Transverse colon (tissue), 4 donors: ENCODE measurements at regions not wholly inside any gene's neighbourhood (a gene's known extent, or its start where the extent isn't known, plus 50 kb on each side); places are given as distances from the start of the nearest gene placed in this dataset.

Experiments used
- DNase-seq: peaks from one replicate; pipeline ENCODE4 v3.0.0-alpha.2; 2019
- H3K27ac ChIP-seq, 4 donors: fragments of 200-600 bp; sonication (generic); 2 replicates each; pipeline ENCODE4 v1.5.1; 2016 to 2018; ENCODE audit warnings: inconsistent platforms in 4 of 4
- H3K27me3 ChIP-seq: fragments of 200-600 bp; sonication (generic); 2 replicates; pipeline ENCODE4 v1.5.1; 2017; ENCODE audit warnings: inconsistent platforms
- H3K36me3 ChIP-seq, 4 donors: fragments of 200-600 bp; sonication (generic); 2 replicates each; pipeline ENCODE4 v1.5.1; 2017 to 2019; ENCODE audit warnings: inconsistent platforms in 4 of 4
- H3K4me1 ChIP-seq, 4 donors: fragments of 200-600 bp; sonication (generic); 2 replicates each; pipeline ENCODE4 v1.5.1; 2017 to 2020; ENCODE audit warnings: inconsistent platforms in 4 of 4
- H3K4me3 ChIP-seq, 4 donors: fragments of 200-600 bp; sonication (generic); 1 replicate in 1 of 4; 2 replicates in 3 of 4; pipeline versions ENCODE4 v1.5.1 to v1.6.1; 2017 to 2019; ENCODE audit warnings: inconsistent platforms in 4 of 4
- H3K9me3 ChIP-seq, 2 donors: fragments of 200-600 bp; sonication (generic); 2 replicates each; pipeline ENCODE4 v1.5.1; 2017 to 2019; ENCODE audit warnings: inconsistent platforms in 2 of 2
- EP300 ChIP-seq: sonication (generic); formaldehyde crosslinking; IDR thresholded peaks from one replicate; pipeline ENCODE4 v1.6.1; 2017; ENCODE audit warnings: antibody characterized with exemption, low read depth
- POLR2A ChIP-seq: fragments of 450-650 bp; IDR thresholded peaks from one replicate; pipeline ENCODE4 v1.6.1; 2016; ENCODE audit warnings: antibody characterized with exemption, mild to moderate bottlenecking, moderate library complexity
- POLR2AphosphoS5 ChIP-seq, 3 donors: sonication (generic); formaldehyde crosslinking; IDR thresholded peaks; one replicate each; pipeline ENCODE4 v1.6.1; 2016; ENCODE audit warnings: antibody characterized with exemption in 3 of 3
- WGBS, 2 donors: methylation state at CpG; one replicate each; pipeline ENCODE4 v1.1.5; 2018; ENCODE audit warnings: low coverage in 1 of 2; 5-methylcytosine and 5-hydroxymethylcytosine counted together
- in situ Hi-C, 4 donors: fragments of 200-750 bp; cut with MboI; loops; one replicate each; pipeline versions ENCODE4 v1.15.0 to v1.15.1; 2017; ENCODE audit warnings: low sequenced_read_pairs in 3 of 4, low pct_ligation_motif_present in 1 of 4, low pct_unique_long_range_greater_than_20kb in 1 of 4
- intact Hi-C: fragments of 100-400 bp; cut with DNase I; formaldehyde crosslinking; loops from one replicate; pipeline ENCODE4 v1.15.1; 2023; ENCODE audit warnings: low total_unique reads
- TF ChIP-seq, protein P1 (sequence below), 5 experiments: fragments of 200-600 bp in 3 of 5; fragments of 450-650 bp in 2 of 5; sonication (generic) in 3 of 5; IDR thresholded peaks; 1 replicate in 2 of 5; 2 replicates in 3 of 5; pipeline ENCODE4 v1.5.1; 2016 to 2017; ENCODE audit warnings: antibody characterized with exemption in 5 of 5, inconsistent platforms in 3 of 5, mild to moderate bottlenecking in 2 of 5, moderate library complexity in 1 of 5

DNA sequence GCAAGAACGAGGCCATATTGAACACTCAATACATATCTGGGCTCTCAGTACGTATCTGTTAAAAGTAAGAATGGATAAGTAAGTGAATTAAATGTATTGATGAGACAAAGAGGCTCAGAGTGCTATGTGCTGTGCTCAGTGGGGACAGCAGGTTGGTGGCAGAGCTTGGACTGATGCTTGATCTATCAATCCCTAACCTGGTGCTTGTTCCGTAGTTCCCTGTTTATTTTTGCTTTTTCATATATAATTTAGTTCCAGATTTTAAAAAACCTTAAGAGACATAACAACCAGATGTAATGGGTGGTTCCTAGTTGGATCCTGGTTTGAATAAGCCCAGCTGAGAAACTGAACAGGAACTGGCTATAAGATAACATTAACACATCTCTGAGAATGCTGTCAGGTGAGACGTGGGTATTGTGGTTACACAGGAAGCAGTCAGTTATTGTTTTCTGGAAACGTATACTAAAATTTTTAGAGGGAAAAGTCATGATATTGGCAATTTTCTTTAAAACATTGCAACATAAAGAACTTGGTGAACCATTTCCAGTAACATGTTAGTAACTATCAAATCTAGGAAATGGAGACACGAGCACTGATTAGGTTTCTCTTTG lies 120.5 kb downstream of the FOXB1 start:
- Histone ChIP-seq H3K4me1 (peaks cover 0 to 12% (median 2%) of the 10 kb centered on the region in 4 donors), H3K36me3 (no peaks in the 10 kb centered on the region), H3K9me3 (no peaks in the 10 kb centered on the region), H3K4me3 (no peak overlapping the region), H3K27me3 (peaks cover 6% of the 10 kb centered on the region), H3K27ac (no peak overlapping the region)
- DNase-seq = no peak
- WGBS, 2 donors = 81 to 84% methylated on average over 6 of the region's 6 CpGs
- in situ Hi-C loops = no loop called here
- TF ChIP-seq POLR2AphosphoS5 (IDR thresholded peaks at IDR 0.05) (no peak), POLR2A (no peak), EP300 (no peak)
- TF ChIP-seq, protein P1, sequence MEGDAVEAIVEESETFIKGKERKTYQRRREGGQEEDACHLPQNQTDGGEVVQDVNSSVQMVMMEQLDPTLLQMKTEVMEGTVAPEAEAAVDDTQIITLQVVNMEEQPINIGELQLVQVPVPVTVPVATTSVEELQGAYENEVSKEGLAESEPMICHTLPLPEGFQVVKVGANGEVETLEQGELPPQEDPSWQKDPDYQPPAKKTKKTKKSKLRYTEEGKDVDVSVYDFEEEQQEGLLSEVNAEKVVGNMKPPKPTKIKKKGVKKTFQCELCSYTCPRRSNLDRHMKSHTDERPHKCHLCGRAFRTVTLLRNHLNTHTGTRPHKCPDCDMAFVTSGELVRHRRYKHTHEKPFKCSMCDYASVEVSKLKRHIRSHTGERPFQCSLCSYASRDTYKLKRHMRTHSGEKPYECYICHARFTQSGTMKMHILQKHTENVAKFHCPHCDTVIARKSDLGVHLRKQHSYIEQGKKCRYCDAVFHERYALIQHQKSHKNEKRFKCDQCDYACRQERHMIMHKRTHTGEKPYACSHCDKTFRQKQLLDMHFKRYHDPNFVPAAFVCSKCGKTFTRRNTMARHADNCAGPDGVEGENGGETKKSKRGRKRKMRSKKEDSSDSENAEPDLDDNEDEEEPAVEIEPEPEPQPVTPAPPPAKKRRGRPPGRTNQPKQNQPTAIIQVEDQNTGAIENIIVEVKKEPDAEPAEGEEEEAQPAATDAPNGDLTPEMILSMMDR (IDR thresholded peaks at IDR 0.05) = no peak
- intact Hi-C loops = no loop called here

DNA sequence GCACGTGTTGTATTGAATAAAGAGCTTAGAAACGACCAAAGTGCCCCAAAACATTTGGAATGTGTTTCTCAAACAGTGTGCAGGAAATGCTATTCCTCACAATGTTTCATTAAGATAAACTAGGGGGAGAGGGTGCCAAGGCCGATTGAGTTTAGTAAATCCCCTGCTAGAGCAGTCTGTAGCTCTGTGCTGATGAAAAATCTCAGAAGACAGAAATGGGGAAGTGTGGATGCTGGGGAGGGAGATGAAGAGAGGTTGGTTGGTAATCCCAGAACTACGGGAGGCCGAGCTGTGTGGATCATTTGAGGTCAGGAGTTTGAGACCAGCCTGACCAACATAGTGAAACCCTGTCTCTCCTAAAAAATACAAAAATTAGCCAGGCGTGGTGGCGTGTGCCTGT lies 121.2 kb downstream of the FOXB1 start:
- in situ Hi-C loops = no loop called here

DNA sequence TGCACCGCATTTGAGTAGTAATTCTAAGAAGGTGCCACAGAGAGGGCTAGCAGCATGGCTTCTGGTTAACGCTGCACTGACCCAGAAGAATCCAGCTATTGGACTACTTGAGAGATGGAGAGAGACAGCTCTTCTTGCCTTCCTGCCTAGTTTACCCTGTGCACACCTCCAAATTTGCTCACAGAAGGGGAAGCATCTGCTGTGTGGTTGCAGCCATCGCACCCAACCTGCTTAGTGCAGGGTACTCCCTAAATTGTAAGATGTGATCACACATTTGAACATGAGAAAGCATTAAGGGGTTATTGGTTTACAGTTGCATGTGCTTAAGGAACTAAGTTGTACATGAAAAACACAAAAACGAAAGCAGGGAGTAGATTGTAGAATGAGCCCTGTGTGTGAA lies 122.1 kb downstream of the FOXB1 start:
- H3K27me3 ChIP-seq = no peaks in the 10 kb centered on the region
- WGBS, 2 donors = 81 to 95% methylated on average over 3 to 4 of the region's 4 CpGs
- in situ Hi-C loops (no loop called here), intact Hi-C loops (no loop called here)
- no peaks in the 10 kb centered on the region for H3K36me3 ChIP-seq
- H3K9me3 ChIP-seq = no peaks in the 10 kb centered on the region
- no peak overlapping the region for H3K4me3 ChIP-seq
- no peak for TF ChIP-seq POLR2AphosphoS5 (IDR thresholded peaks at IDR 0.05)
- TF ChIP-seq, protein P1 (IDR thresholded peaks at IDR 0.05) = no peak
- no peak for TF ChIP-seq POLR2A
- no peak for TF ChIP-seq EP300
- no peak overlapping the region for H3K27ac ChIP-seq
- H3K4me1 ChIP-seq = peaks cover 0 to 12% (median 2%) of the 10 kb centered on the region in 4 donors
- no peak for DNase-seq

More for the DNA sequence above, 121.2 kb downstream of the FOXB1 start:
- DNase-seq = no peak
- intact Hi-C loops = no loop called here
- Histone ChIP-seq H3K9me3 (no peaks in the 10 kb centered on the region), H3K27me3 (no peaks in the 10 kb centered on the region), H3K36me3 (no peaks in the 10 kb centered on the region), H3K4me1 (peaks cover 0 to 12% (median 2%) of the 10 kb centered on the region in 4 donors), H3K4me3 (no peak overlapping the region), H3K27ac (no peak overlapping the region)
- WGBS, 2 donors = 69% methylated on average over 7 of the region's 7 CpGs
- TF ChIP-seq EP300 = no peak
- TF ChIP-seq, protein P1 (IDR thresholded peaks at IDR 0.05) = no peak
- no peak for TF ChIP-seq POLR2AphosphoS5 (IDR thresholded peaks at IDR 0.05)
- no peak for TF ChIP-seq POLR2A

DNA sequence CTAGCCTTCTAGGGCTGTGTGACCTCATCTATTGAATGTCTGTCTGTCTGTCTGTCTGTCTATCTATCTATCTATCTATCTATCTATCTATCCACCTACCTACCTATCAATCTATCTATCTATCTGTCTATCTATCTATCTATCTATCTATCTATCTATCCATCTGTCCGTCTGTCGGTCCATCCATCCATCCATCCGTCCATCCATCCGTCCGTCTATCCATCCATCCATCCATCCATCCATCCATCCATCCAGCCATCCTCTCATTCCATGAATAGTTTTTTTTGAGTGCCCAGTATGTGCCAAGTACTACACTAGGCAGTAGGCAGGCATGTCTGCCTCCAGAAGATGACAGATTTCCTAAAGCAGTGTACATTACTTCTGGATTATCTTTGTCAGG lies 122.5 kb downstream of the FOXB1 start:
- Histone ChIP-seq H3K27me3 (no peaks in the 10 kb centered on the region), H3K4me1 (peaks cover 0 to 12% (median 2%) of the 10 kb centered on the region in 4 donors), H3K9me3 (no peaks in the 10 kb centered on the region), H3K4me3 (no peak overlapping the region), H3K27ac (no peak overlapping the region), H3K36me3 (no peaks in the 10 kb centered on the region)
- intact Hi-C loops = no loop called here
- in situ Hi-C loops = no loop called here
- TF ChIP-seq POLR2AphosphoS5 (IDR thresholded peaks at IDR 0.05) (no peak), POLR2A (no peak), EP300 (no peak)
- TF ChIP-seq, protein P1 (IDR thresholded peaks at IDR 0.05) = no peak
- DNase-seq = no peak
- 74 to 88% methylated on average over 5 of the region's 5 CpGs for WGBS, 2 donors
